ENCODE measurements at regions not wholly inside any gene's neighbourhood (a gene's known extent, or its start where the extent isn't known, plus 50 kb on each side); places are given as distances from the start of the nearest gene placed in this dataset.

DNA sequence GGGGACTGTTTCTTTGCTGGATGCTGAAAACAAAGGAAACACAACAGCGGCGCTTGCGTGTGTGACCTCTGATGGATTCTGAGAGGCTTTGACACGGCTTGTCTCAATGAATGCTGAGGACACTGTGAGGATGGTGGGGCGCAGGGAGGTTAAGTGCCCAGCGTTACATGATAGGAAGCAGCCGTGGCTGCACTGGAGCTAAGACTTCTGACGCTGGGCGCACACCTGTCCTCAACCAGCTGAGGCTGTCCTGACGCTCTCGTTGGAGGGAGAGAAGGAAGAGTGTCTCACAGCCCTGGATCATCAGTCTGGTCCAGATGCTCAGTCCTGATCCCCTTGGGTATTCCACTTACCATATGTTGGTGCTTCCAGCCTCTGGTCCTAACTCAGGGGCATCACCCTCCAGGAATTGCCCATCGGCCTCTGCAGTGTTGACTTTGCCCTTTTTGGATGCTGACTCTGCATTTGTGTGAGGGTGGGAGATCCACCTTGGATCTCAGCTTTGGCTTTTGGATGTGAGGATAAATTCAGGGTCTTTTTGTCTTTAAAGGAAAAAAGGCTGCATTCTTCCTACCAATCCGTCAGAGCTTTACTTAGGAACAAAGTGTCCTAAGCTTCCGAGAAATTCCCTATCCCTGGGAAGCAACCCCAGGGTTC lies 125.2 kb downstream of the ZNF664 start:
- Histone ChIP-seq H3K27me3 (ENCODE audit: low read depth) (peaks cover 4% of the 10 kb centered on the region), H3K4me3 (no peak overlapping the region), H3K9me3 (no peaks in the 10 kb centered on the region), H3K36me3 (no peaks in the 10 kb centered on the region), H3K4me1 (no peaks in the 10 kb centered on the region), H3K27ac (no peak overlapping the region)
- ATAC-seq, result no peak
- no peak for DNase-seq
- TF ChIP-seq CTCF (IDR thresholded peaks at IDR 0.05), result no peak
- intact Hi-C loops (cut with DNase I), result no loop called here

GRCh38 chr12:124098887-124099286 lies 125.9 kb downstream of the ZNF664 start:
- Histone ChIP-seq H3K4me1 (no peaks in the 10 kb centered on the region), H3K9me3 (no peaks in the 10 kb centered on the region), H3K36me3 (no peaks in the 10 kb centered on the region), H3K4me3 (no peak overlapping the region), H3K27ac (no peak overlapping the region), H3K27me3 (ENCODE audit: low read depth) (peaks cover 4% of the 10 kb centered on the region)
- intact Hi-C loops (cut with DNase I), result no loop called here
- TF ChIP-seq CTCF (IDR thresholded peaks at IDR 0.05), result no peak
- no peak for ATAC-seq
- no peak for DNase-seq

DNA sequence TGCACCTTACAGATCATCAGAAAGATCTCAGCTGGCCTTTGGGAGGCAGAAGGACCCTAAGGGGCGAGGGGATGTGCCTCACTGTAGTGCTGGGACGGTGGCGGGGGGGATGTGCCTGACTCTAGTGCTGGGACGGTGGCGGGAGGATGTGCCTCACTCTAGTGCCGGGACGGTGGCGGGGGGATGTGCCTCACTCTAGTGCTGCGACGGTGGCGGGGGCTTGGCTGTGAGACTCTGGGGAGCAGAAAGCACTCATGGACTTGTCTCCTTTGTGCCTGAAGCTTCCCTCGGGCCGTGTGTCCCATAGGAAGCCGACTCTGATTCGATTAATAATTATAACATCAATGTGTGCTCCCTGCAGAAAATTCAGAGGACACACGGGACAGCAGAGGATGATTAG lies 126.6 kb downstream of the ZNF664 start:
- DNase-seq, result no peak
- Histone ChIP-seq H3K27me3 (ENCODE audit: low read depth) (peaks cover 4% of the 10 kb centered on the region), H3K36me3 (no peaks in the 10 kb centered on the region), H3K9me3 (no peaks in the 10 kb centered on the region), H3K4me1 (no peaks in the 10 kb centered on the region), H3K27ac (no peak overlapping the region), H3K4me3 (no peak overlapping the region)
- ATAC-seq, result no peak
- TF ChIP-seq CTCF (IDR thresholded peaks at IDR 0.05), result no peak
- intact Hi-C loops (cut with DNase I), result no loop called here

DNA sequence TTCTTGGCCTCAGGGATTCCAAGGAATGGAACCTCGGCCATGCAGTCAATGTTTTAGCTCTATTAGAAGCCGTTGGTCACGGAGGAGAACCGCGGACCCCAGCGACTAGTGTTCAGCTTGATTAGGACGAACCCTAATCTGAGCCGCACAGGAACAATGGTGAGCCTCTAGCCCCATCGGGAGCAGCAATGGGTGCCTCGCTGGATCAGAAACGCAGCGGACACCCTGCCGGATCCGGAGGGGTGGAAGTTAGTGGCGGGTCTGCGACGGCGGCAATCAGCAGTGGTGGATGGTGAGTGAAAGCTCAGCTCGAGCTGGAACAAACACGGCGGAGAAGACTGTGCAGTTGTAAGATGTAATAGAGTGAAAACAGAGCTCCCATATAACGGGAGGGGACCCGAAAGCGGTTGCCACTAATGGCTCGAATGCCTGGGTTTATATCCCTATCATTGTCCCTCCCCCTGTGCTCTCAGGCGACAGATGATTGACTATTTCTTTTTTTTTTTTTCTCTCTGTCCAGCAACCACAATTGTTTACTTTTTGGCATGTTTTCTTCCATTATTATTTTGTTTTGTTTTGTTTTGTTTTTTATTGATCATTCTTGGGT lies 127.7 kb downstream of the ZNF664 start:
- intact Hi-C loops (cut with DNase I), result no loop called here
- no peaks in the 10 kb centered on the region for H3K36me3 ChIP-seq
- peaks cover 4% of the 10 kb centered on the region for H3K27me3 ChIP-seq (ENCODE audit: low read depth)
- no peaks in the 10 kb centered on the region for H3K4me1 ChIP-seq
- H3K4me3 ChIP-seq, result no peak overlapping the region
- no peak for TF ChIP-seq CTCF (IDR thresholded peaks at IDR 0.05)
- H3K27ac ChIP-seq, result no peak overlapping the region
- H3K9me3 ChIP-seq, result no peaks in the 10 kb centered on the region
- DNase-seq (no peak), ATAC-seq (no peak)

GRCh38 chr12:124105546-124105945 lies 132.5 kb downstream of the ZNF664 start:
- H3K4me3 ChIP-seq, result no peak overlapping the region
- no peak overlapping the region for H3K27ac ChIP-seq
- no peaks in the 10 kb centered on the region for H3K27me3 ChIP-seq (ENCODE audit: low read depth)
- no peak for ATAC-seq
- TF ChIP-seq CTCF (IDR thresholded peaks at IDR 0.05), result no peak
- intact Hi-C loops (cut with DNase I), result no loop called here
- H3K9me3 ChIP-seq, result no peaks in the 10 kb centered on the region
- no peak for DNase-seq
- H3K36me3 ChIP-seq, result no peaks in the 10 kb centered on the region
- no peaks in the 10 kb centered on the region for H3K4me1 ChIP-seq

Measured in lower lobe of right lung (tissue), 2 donors.